ENCODE measurements at regions not wholly inside any gene's neighbourhood (a gene's known extent, or its start where the extent isn't known, plus 50 kb on each side); places are given as distances from the start of the nearest gene placed in this dataset.

DNA sequence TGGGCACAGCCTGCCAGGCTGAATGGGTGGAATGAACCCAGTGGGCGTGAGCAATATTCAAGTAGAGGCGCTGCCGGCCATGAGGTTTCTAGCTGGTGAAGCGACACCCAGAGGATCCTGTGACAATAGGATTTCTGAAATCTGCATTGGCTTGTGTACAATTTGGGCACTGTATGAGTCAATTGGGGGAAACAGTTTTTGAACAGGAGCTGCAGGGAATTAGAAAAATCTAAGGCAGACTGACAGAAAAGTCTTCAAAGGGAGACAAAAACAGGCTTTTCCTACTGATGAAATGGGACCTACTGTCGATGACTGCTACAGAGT lies 145.2 kb downstream of the GPCPD1 start:
- TF ChIP-seq, protein P1, sequence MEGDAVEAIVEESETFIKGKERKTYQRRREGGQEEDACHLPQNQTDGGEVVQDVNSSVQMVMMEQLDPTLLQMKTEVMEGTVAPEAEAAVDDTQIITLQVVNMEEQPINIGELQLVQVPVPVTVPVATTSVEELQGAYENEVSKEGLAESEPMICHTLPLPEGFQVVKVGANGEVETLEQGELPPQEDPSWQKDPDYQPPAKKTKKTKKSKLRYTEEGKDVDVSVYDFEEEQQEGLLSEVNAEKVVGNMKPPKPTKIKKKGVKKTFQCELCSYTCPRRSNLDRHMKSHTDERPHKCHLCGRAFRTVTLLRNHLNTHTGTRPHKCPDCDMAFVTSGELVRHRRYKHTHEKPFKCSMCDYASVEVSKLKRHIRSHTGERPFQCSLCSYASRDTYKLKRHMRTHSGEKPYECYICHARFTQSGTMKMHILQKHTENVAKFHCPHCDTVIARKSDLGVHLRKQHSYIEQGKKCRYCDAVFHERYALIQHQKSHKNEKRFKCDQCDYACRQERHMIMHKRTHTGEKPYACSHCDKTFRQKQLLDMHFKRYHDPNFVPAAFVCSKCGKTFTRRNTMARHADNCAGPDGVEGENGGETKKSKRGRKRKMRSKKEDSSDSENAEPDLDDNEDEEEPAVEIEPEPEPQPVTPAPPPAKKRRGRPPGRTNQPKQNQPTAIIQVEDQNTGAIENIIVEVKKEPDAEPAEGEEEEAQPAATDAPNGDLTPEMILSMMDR (optimal IDR thresholded peaks at IDR 0.05 in 1 of 3, IDR thresholded peaks at IDR 0.05 in 1 of 3, conservative IDR thresholded peaks at IDR 0.05 in 1 of 3; ENCODE audit: extremely low read depth in 1 of 3, insufficient read depth in 2 of 3, low read length in 3 of 3), result no peak
- TF ChIP-seq EZH2 (IDR thresholded peaks at IDR 0.05; ENCODE audit: low read length), result no peak

Measured in keratinocyte (primary cell).